ENCODE measurements at regions not wholly inside any gene's neighbourhood (a gene's known extent, or its start where the extent isn't known, plus 50 kb on each side); places are given as distances from the start of the nearest gene placed in this dataset.

GRCh38 chrX:81489987-81490386, 288.1 kb downstream of the SH3BGRL start:
- FAIRE-seq = peak; percentile 96

GRCh38 chrX:81527881-81528440, 326.1 kb downstream of the SH3BGRL start:
- DNase-seq (ENCODE audit: low spot score in 2 of 2) = no peak
- no peak for FAIRE-seq

More at GRCh38 chrX:81489987-81490386, 288.1 kb downstream of the SH3BGRL start:
- DNase-seq (ENCODE audit: low spot score in 2 of 2) = no peak

GRCh38 chrX:81537723-81538122, 335.8 kb downstream of the SH3BGRL start:
- DNase-seq (ENCODE audit: low spot score in 2 of 2) (peak in 1 of 2 donors; percentile 4), FAIRE-seq (no peak)

- FAIRE-seq = no peak
- no peak for DNase-seq (ENCODE audit: low spot score in 2 of 2)
Measured at GRCh38 chrX:81542255-81542654, 340.4 kb downstream of the SH3BGRL start.

GRCh38 chrX:81556880-81557279, 355.0 kb downstream of the SH3BGRL start:
- DNase-seq (ENCODE audit: low spot score in 2 of 2) (no peak), FAIRE-seq (no peak)

- no peak for FAIRE-seq
- no peak for DNase-seq (ENCODE audit: low spot score in 2 of 2)
Measured at GRCh38 chrX:81564851-81565250, 362.9 kb downstream of the SH3BGRL start.

GRCh38 chrX:81577028-81577427, 375.1 kb downstream of the SH3BGRL start:
- no peak for DNase-seq (ENCODE audit: low spot score in 2 of 2)
- FAIRE-seq = no peak

GRCh38 chrX:81586096-81586495, 384.2 kb downstream of the SH3BGRL start:
- DNase-seq (ENCODE audit: low spot score in 2 of 2) (no peak), FAIRE-seq (no peak)

GRCh38 chrX:81615979-81616378, 414.1 kb downstream of the SH3BGRL start:
- FAIRE-seq = no peak

GRCh38 chrX:81662381-81662780, 460.5 kb downstream of the SH3BGRL start:
- FAIRE-seq (no peak), DNase-seq (ENCODE audit: low spot score in 2 of 2) (no peak)

More at GRCh38 chrX:81615979-81616378, 414.1 kb downstream of the SH3BGRL start:
- DNase-seq (ENCODE audit: low spot score in 2 of 2) = no peak

GRCh38 chrX:81708487-81708886, 506.6 kb downstream of the SH3BGRL start:
- FAIRE-seq (no peak), DNase-seq (ENCODE audit: low spot score in 2 of 2) (no peak)

- FAIRE-seq = no peak
Measured at GRCh38 chrX:81728622-81729021, 526.7 kb downstream of the SH3BGRL start.

GRCh38 chrX:81729269-81729777, 527.4 kb downstream of the SH3BGRL start:
- DNase-seq (ENCODE audit: low spot score in 2 of 2) = no peak
- FAIRE-seq = no peak

More at GRCh38 chrX:81728622-81729021, 526.7 kb downstream of the SH3BGRL start:
- DNase-seq (ENCODE audit: low spot score in 2 of 2) = no peak

GRCh38 chrX:81779701-81780100, 577.8 kb downstream of the SH3BGRL start:
- FAIRE-seq (no peak), DNase-seq (ENCODE audit: low spot score in 2 of 2) (no peak)

- FAIRE-seq (no peak), DNase-seq (ENCODE audit: low spot score in 2 of 2) (no peak)
Measured at GRCh38 chrX:81791086-81791485, 589.2 kb downstream of the SH3BGRL start.

Data from frontal cortex (tissue), 3 donors.